ENCODE measurements at regions not wholly inside any gene's neighbourhood (a gene's known extent, or its start where the extent isn't known, plus 50 kb on each side); places are given as distances from the start of the nearest gene placed in this dataset.

DNA sequence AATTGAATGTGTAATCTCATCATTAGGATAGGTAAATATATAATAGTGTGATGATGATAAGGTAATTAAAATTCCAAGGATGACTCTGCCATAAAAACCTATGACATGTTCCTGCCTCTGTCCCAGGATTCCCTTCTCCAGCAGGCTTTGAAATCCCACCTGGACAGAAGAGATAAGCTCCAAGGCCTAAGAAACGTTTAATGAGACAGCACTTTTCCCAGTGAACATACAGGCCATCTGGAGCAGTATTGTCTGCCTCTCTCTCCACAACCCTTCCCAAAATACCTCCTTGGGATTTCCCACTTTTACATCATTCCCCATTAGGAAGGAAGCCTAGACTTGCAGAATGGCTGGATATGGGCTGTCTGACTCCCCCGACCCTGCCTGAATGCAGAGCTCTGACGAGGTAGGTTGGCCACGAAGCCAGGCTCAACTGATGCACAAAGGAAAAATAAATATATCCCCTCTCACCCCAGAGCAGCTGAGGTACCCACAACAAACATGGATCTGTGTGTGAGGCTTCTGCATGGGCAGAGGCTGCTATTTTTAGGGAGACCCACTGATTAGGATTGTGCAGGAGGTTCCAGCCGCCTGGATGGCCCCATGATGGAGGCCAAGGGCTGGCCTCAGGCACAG is 71.0 kb downstream of the TMPRSS5 start:
- TF ChIP-seq, protein P1, sequence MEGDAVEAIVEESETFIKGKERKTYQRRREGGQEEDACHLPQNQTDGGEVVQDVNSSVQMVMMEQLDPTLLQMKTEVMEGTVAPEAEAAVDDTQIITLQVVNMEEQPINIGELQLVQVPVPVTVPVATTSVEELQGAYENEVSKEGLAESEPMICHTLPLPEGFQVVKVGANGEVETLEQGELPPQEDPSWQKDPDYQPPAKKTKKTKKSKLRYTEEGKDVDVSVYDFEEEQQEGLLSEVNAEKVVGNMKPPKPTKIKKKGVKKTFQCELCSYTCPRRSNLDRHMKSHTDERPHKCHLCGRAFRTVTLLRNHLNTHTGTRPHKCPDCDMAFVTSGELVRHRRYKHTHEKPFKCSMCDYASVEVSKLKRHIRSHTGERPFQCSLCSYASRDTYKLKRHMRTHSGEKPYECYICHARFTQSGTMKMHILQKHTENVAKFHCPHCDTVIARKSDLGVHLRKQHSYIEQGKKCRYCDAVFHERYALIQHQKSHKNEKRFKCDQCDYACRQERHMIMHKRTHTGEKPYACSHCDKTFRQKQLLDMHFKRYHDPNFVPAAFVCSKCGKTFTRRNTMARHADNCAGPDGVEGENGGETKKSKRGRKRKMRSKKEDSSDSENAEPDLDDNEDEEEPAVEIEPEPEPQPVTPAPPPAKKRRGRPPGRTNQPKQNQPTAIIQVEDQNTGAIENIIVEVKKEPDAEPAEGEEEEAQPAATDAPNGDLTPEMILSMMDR (IDR thresholded peaks at IDR 0.05; ENCODE audit: low read depth, low read length) = no peak
- TF ChIP-seq EZH2phosphoT487 (IDR thresholded peaks at IDR 0.05; ENCODE audit: low read depth) = no peak
